HCT116 (cell line): ENCODE measurements at regions not wholly inside any gene's neighbourhood (a gene's known extent, or its start where the extent isn't known, plus 50 kb on each side); places are given as distances from the start of the nearest gene placed in this dataset.

Experiments used
- POLR2AphosphoS5 ChIP-seq: IDR thresholded peaks from 2 replicates; pipeline ENCODE4 v1.6.1; 2011; ENCODE audit warnings: mild to moderate bottlenecking, low read depth, low read length, moderate library complexity
- RAD21 ChIP-seq: IDR thresholded peaks from 2 replicates; pipeline ENCODE4 v1.6.1; 2012; ENCODE audit warnings: low read depth, mild to moderate bottlenecking
- YY1 ChIP-seq: IDR thresholded peaks from 2 replicates; pipeline ENCODE4 v1.6.1; 2011; ENCODE audit warnings: low read length, low read depth, moderate library complexity, mild to moderate bottlenecking; ENCODE audit not compliant: insufficient replicate concordance; ENCODE audit errors: extremely low read depth
- ZNF274 ChIP-seq: fragments of 200-500 bp; sonication (Bioruptor generic); IDR thresholded peaks from 2 replicates; pipeline ENCODE4 v1.6.1; 2014; ENCODE audit warnings: mild to moderate bottlenecking, low read depth, low read length, inconsistent platforms
- TF ChIP-seq, protein P1 (sequence below): IDR thresholded peaks from 2 replicates; pipeline ENCODE4 v1.6.1; 2011; ENCODE audit warnings: mild to moderate bottlenecking, low read length, moderate library complexity; ENCODE audit not compliant: insufficient replicate concordance; ENCODE audit errors: extremely low read depth
- TF ChIP-seq, protein P2 (sequence below): IDR thresholded peaks from 2 replicates; pipeline ENCODE4 v1.6.1; 2012
- TF ChIP-seq, protein P3 (sequence below), 3 experiments: fragments of 200-600 bp in 1 of 3; sonication (generic) in 1 of 3; IDR thresholded peaks in 2 of 3; conservative IDR thresholded peaks in 1 of 3; 2 replicates each; pipeline ENCODE4 v1.5.1; 2012 to 2017; ENCODE audit warnings: low read depth in 2 of 3, low read length in 2 of 3, antibody characterized with exemption in 1 of 3, borderline replicate concordance in 1 of 3, control low read depth in 1 of 3, mild to moderate bottlenecking in 1 of 3, mixed read lengths in 1 of 3, mixed run types in 1 of 3, moderate library complexity in 1 of 3; ENCODE audit not compliant: insufficient read depth in 1 of 3
- TF ChIP-seq, protein P4 (sequence below): IDR thresholded peaks from 2 replicates; pipeline ENCODE4 v1.6.1; 2012

DNA sequence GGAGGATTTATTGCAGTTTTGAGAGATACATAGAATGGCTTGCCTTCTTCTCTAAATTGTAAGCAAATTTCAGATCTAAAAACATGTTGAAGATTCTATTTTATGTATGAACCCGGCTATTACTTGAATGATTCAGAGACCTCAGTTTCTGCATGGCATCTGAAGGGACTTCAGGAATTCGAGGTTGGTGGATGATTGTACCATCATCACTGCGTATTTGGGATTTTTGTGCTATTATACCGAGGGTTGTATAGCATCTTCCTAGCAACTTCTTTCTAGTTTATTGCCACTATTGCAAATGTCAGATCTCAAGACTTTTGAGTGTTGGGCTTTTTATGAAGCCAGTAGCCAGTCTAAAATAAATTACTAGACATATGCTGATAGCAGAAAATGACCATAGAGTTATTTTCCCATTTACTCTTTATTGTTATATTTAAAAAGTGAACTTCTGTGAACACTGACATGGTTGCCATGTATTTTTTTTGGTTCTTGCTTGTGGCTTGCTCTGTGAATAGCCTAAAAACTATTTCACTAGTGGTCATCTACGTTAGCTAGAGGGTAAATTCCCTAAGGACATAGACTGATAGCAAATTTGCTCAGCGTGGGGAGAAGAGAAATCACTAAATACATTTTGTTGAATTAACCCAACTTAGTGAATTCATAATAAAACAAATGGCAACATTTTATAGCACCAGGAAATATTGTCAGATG, 70.6 kb upstream of the KLF12 start:
- TF ChIP-seq, protein P1, sequence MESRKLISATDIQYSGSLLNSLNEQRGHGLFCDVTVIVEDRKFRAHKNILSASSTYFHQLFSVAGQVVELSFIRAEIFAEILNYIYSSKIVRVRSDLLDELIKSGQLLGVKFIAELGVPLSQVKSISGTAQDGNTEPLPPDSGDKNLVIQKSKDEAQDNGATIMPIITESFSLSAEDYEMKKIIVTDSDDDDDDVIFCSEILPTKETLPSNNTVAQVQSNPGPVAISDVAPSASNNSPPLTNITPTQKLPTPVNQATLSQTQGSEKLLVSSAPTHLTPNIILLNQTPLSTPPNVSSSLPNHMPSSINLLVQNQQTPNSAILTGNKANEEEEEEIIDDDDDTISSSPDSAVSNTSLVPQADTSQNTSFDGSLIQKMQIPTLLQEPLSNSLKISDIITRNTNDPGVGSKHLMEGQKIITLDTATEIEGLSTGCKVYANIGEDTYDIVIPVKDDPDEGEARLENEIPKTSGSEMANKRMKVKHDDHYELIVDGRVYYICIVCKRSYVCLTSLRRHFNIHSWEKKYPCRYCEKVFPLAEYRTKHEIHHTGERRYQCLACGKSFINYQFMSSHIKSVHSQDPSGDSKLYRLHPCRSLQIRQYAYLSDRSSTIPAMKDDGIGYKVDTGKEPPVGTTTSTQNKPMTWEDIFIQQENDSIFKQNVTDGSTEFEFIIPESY, result no peak
- TF ChIP-seq YY1 (no peak), ZNF274 (no peak), RAD21 (no peak), POLR2AphosphoS5 (no peak)
- TF ChIP-seq, protein P2, sequence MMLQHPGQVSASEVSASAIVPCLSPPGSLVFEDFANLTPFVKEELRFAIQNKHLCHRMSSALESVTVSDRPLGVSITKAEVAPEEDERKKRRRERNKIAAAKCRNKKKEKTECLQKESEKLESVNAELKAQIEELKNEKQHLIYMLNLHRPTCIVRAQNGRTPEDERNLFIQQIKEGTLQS, result no peak
- TF ChIP-seq, protein P3, sequence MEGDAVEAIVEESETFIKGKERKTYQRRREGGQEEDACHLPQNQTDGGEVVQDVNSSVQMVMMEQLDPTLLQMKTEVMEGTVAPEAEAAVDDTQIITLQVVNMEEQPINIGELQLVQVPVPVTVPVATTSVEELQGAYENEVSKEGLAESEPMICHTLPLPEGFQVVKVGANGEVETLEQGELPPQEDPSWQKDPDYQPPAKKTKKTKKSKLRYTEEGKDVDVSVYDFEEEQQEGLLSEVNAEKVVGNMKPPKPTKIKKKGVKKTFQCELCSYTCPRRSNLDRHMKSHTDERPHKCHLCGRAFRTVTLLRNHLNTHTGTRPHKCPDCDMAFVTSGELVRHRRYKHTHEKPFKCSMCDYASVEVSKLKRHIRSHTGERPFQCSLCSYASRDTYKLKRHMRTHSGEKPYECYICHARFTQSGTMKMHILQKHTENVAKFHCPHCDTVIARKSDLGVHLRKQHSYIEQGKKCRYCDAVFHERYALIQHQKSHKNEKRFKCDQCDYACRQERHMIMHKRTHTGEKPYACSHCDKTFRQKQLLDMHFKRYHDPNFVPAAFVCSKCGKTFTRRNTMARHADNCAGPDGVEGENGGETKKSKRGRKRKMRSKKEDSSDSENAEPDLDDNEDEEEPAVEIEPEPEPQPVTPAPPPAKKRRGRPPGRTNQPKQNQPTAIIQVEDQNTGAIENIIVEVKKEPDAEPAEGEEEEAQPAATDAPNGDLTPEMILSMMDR (IDR thresholded peaks at IDR 0.05 in 2 of 3, conservative IDR thresholded peaks at IDR 0.05 in 1 of 3; ENCODE audit: borderline replicate concordance in 1 of 3, insufficient read depth in 1 of 3, low read depth in 2 of 3, low read length in 2 of 3), result no peak
- TF ChIP-seq, protein P4, sequence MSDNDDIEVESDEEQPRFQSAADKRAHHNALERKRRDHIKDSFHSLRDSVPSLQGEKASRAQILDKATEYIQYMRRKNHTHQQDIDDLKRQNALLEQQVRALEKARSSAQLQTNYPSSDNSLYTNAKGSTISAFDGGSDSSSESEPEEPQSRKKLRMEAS, result no peak
